ENCODE measurements at regions not wholly inside any gene's neighbourhood (a gene's known extent, or its start where the extent isn't known, plus 50 kb on each side); places are given as distances from the start of the nearest gene placed in this dataset.
"Not testable (repeated sequence)": the region's sequence is repeated elsewhere in the genome, so short reads cannot be mapped to it uniquely, and the experiment has no call there.

GRCh38 chr4:49511881-49512491, 525.9 kb downstream of the CWH43 start:
- H3K4me1 ChIP-seq (ENCODE audit: insufficient read depth, low read length); H2BK15ac ChIP-seq (ENCODE audit: low read depth, low read length); H3K27me3 ChIP-seq (ENCODE audit: insufficient read depth, low read length); H4K20me1 ChIP-seq (ENCODE audit: control insufficient read depth, insufficient read depth, insufficient read length); H4K5ac ChIP-seq (ENCODE audit: insufficient read length, low read depth, low read length); H3K79me1 ChIP-seq (ENCODE audit: insufficient read depth, low read depth, low read length, poor library complexity, severe bottlenecking); H3K56ac ChIP-seq (ENCODE audit: insufficient read length, low read depth, low read length); H3K4ac ChIP-seq (ENCODE audit: low read depth, low read length); H4K91ac ChIP-seq (ENCODE audit: insufficient read length, low read depth, low read length); H3K4me2 ChIP-seq (ENCODE audit: insufficient read depth, insufficient read length, low read length); H3K9ac ChIP-seq (ENCODE audit: extremely low read depth, insufficient read length, low read length); H3K4me1 Mint-ChIP-seq; H2AK5ac ChIP-seq (ENCODE audit: insufficient read length, low read length); H3K18ac ChIP-seq (ENCODE audit: insufficient read length, low read depth, low read length); H2BK20ac ChIP-seq (ENCODE audit: low read depth, low read length, poor library complexity, severe bottlenecking); DNase-seq; H3K4me3 Mint-ChIP-seq; H3K23me2 ChIP-seq (ENCODE audit: insufficient read length, low read depth, low read length, poor library complexity, severe bottlenecking); H4K8ac ChIP-seq (replicated peaks; ENCODE audit: insufficient read length, low read depth, low read length); H3K27ac ChIP-seq (ENCODE audit: insufficient read length, low read depth, low read length); H3T11ph ChIP-seq (ENCODE audit: low read length); H3K23ac ChIP-seq (ENCODE audit: insufficient read length, low read depth, low read length); H3K79me2 ChIP-seq (ENCODE audit: insufficient read depth, low read length); H3K27ac Mint-ChIP-seq; H3K14ac ChIP-seq (ENCODE audit: insufficient read depth, low read length); H2AFZ ChIP-seq (ENCODE audit: low read length); H2BK120ac ChIP-seq (ENCODE audit: low read depth, low read length, poor library complexity, severe bottlenecking); H2BK5ac ChIP-seq (ENCODE audit: insufficient read length, low read length); H2BK12ac ChIP-seq (ENCODE audit: insufficient read length, low read depth, low read length): not testable (repeated sequence)
- Mint-ChIP-seq H3K9me3 (peaks cover 74 to 83% of the 10 kb centered on the region in 2 experiments), H3K36me3 (ENCODE audit: insufficient read depth in 1 of 3, low read depth in 3 of 3) (peaks cover 46 to 62% (median 50%) of the 10 kb centered on the region in 3 experiments), H3K27me3 (ENCODE audit: low read depth) (peaks cover 23% of the 10 kb centered on the region)
- H3K9me3 ChIP-seq (ENCODE audit: control insufficient read depth, low read depth, low read length), result peaks cover 70% of the 10 kb centered on the region
- no CpG with 5 or more reads among the region's 13 CpGs for WGBS (ENCODE audit: extremely low coverage, insufficient read length, low lambda C conversion rate)

- not testable (repeated sequence) for DNase-seq; H3K27me3 ChIP-seq (ENCODE audit: insufficient read depth, low read length); H3K4me3 Mint-ChIP-seq; H3K4me2 ChIP-seq (ENCODE audit: insufficient read depth, insufficient read length, low read length); H3K27ac ChIP-seq (ENCODE audit: insufficient read length, low read depth, low read length); H2BK120ac ChIP-seq (ENCODE audit: low read depth, low read length, poor library complexity, severe bottlenecking); H3K56ac ChIP-seq (ENCODE audit: insufficient read length, low read depth, low read length); H4K8ac ChIP-seq (replicated peaks; ENCODE audit: insufficient read length, low read depth, low read length); H2BK12ac ChIP-seq (ENCODE audit: insufficient read length, low read depth, low read length); H3K23me2 ChIP-seq (ENCODE audit: insufficient read length, low read depth, low read length, poor library complexity, severe bottlenecking); H2BK15ac ChIP-seq (ENCODE audit: low read depth, low read length); H3K4me1 ChIP-seq (ENCODE audit: insufficient read depth, low read length); H2BK20ac ChIP-seq (ENCODE audit: low read depth, low read length, poor library complexity, severe bottlenecking); H4K91ac ChIP-seq (ENCODE audit: insufficient read length, low read depth, low read length); H2AFZ ChIP-seq (ENCODE audit: low read length); H3K79me2 ChIP-seq (ENCODE audit: insufficient read depth, low read length); H3K79me1 ChIP-seq (ENCODE audit: insufficient read depth, low read depth, low read length, poor library complexity, severe bottlenecking); H3T11ph ChIP-seq (ENCODE audit: low read length); H3K23ac ChIP-seq (ENCODE audit: insufficient read length, low read depth, low read length); H3K18ac ChIP-seq (ENCODE audit: insufficient read length, low read depth, low read length); H2BK5ac ChIP-seq (ENCODE audit: insufficient read length, low read length); H3K27ac Mint-ChIP-seq; H3K4me1 Mint-ChIP-seq; H3K14ac ChIP-seq (ENCODE audit: insufficient read depth, low read length); H4K20me1 ChIP-seq (ENCODE audit: control insufficient read depth, insufficient read depth, insufficient read length); H2AK5ac ChIP-seq (ENCODE audit: insufficient read length, low read length); H3K9ac ChIP-seq (ENCODE audit: extremely low read depth, insufficient read length, low read length); H4K5ac ChIP-seq (ENCODE audit: insufficient read length, low read depth, low read length); H3K4ac ChIP-seq (ENCODE audit: low read depth, low read length)
- 100% methylated on average over 5 of the region's 33 CpGs for WGBS (ENCODE audit: extremely low coverage, insufficient read length, low lambda C conversion rate)
- Mint-ChIP-seq H3K9me3 (peaks cover 76 to 83% of the 10 kb centered on the region in 2 experiments), H3K27me3 (ENCODE audit: low read depth) (peaks cover 23% of the 10 kb centered on the region), H3K36me3 (ENCODE audit: insufficient read depth in 1 of 3, low read depth in 3 of 3) (peaks cover 46 to 62% (median 50%) of the 10 kb centered on the region in 3 experiments)
- H3K9me3 ChIP-seq (ENCODE audit: control insufficient read depth, low read depth, low read length), result peaks cover 70% of the 10 kb centered on the region
These were observed 526.8 kb downstream of the CWH43 start for GRCh38 chr4:49512641-49513545.

All from H9 (cell line).